ENCODE measurements at regions not wholly inside any gene's neighbourhood (a gene's known extent, or its start where the extent isn't known, plus 50 kb on each side); places are given as distances from the start of the nearest gene placed in this dataset.

DNA sequence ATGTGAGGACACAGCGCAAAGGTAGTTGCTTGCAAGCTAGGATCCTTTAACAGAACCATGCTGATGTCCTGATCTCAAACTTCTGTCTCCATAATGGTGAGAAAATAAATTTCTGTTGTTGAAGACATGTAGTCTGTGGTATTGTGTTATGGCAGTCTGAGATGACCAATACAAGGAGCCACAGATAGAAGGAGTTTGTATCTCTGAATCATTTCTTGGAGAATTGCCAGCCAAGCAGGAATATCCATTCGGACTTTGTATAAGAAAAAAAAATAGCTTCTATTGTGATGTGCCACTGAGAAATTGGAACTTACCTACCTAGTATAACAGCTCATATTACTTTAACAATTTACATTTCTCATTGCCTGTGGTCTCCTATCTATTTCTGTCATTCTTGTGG lies 447.6 kb upstream of the CA10 start:
- TF ChIP-seq, protein P1, sequence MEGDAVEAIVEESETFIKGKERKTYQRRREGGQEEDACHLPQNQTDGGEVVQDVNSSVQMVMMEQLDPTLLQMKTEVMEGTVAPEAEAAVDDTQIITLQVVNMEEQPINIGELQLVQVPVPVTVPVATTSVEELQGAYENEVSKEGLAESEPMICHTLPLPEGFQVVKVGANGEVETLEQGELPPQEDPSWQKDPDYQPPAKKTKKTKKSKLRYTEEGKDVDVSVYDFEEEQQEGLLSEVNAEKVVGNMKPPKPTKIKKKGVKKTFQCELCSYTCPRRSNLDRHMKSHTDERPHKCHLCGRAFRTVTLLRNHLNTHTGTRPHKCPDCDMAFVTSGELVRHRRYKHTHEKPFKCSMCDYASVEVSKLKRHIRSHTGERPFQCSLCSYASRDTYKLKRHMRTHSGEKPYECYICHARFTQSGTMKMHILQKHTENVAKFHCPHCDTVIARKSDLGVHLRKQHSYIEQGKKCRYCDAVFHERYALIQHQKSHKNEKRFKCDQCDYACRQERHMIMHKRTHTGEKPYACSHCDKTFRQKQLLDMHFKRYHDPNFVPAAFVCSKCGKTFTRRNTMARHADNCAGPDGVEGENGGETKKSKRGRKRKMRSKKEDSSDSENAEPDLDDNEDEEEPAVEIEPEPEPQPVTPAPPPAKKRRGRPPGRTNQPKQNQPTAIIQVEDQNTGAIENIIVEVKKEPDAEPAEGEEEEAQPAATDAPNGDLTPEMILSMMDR (conservative IDR thresholded peaks at IDR 0.05; ENCODE audit: low read depth, low read length) = no peak
- TF ChIP-seq EZH2 (IDR thresholded peaks at IDR 0.05; ENCODE audit: borderline replicate concordance, low read depth, low read length, poor library complexity, severe bottlenecking) = no peak

All from A673 (cell line).